Prostate gland (tissue), 2 donors: ENCODE measurements at regions not wholly inside any gene's neighbourhood (a gene's known extent, or its start where the extent isn't known, plus 50 kb on each side); places are given as distances from the start of the nearest gene placed in this dataset.

ENCODE experiments used
- DNase-seq: peaks from one replicate; pipeline ENCODE4 v3.0.0-alpha.2; 2019; ENCODE audit warnings: low spot score
- H3K27ac ChIP-seq, 2 donors: fragments of 200-600 bp; sonication (generic); 2 replicates each; pipeline ENCODE4 v1.5.1; 2017 to 2019
- H3K27me3 ChIP-seq: fragments of 200-600 bp; sonication (generic); replicated peaks from 2 replicates; pipeline ENCODE4 v1.5.1; 2019; ENCODE audit not compliant: insufficient read depth
- H3K36me3 ChIP-seq, 2 donors: fragments of 200-600 bp; sonication (generic); 1 replicate in 1 of 2; 2 replicates in 1 of 2; pipeline versions ENCODE4 v1.5.1 to v1.8.1; 2017 to 2019
- H3K4me1 ChIP-seq: fragments of 200-600 bp; sonication (generic); replicated peaks from 2 replicates; pipeline ENCODE4 v1.5.1; 2019
- H3K4me3 ChIP-seq, 2 donors: fragments of 200-600 bp; sonication (generic); 2 replicates each; pipeline ENCODE4 v1.5.1; 2017 to 2019
- H3K9me3 ChIP-seq: fragments of 200-600 bp; sonication (generic); 2 replicates; pipeline ENCODE4 v1.5.1; 2017
- POLR2A ChIP-seq: fragments of 450-650 bp; IDR thresholded peaks from one replicate; pipeline ENCODE4 v1.6.1; 2016; ENCODE audit warnings: antibody characterized with exemption, mild to moderate bottlenecking
- POLR2AphosphoS5 ChIP-seq: sonication (generic); formaldehyde crosslinking; IDR thresholded peaks from one replicate; pipeline ENCODE4 v1.6.1; 2017; ENCODE audit warnings: antibody characterized with exemption
- WGBS: methylation state at CpG from one replicate; pipeline ENCODE4 v1.1.5; 2018; 5-methylcytosine and 5-hydroxymethylcytosine counted together
- intact Hi-C: fragments of 100-400 bp; cut with DNase I; formaldehyde crosslinking; loops from one replicate; pipeline ENCODE4 v1.14.2; 2022
- TF ChIP-seq, protein P1 (sequence below), 4 experiments: fragments of 200-600 bp in 2 of 4; fragments of 450-650 bp in 2 of 4; sonication (generic) in 2 of 4; IDR thresholded peaks; 1 replicate in 3 of 4; 2 replicates in 1 of 4; pipeline ENCODE4 v1.5.1; 2016 to 2019; ENCODE audit warnings: antibody characterized with exemption in 4 of 4, mild to moderate bottlenecking in 2 of 4, moderate library complexity in 2 of 4

GRCh38 chr10:108578258-108578657, 1345.1 kb downstream of the XPNPEP1 start:
- TF ChIP-seq, protein P1, sequence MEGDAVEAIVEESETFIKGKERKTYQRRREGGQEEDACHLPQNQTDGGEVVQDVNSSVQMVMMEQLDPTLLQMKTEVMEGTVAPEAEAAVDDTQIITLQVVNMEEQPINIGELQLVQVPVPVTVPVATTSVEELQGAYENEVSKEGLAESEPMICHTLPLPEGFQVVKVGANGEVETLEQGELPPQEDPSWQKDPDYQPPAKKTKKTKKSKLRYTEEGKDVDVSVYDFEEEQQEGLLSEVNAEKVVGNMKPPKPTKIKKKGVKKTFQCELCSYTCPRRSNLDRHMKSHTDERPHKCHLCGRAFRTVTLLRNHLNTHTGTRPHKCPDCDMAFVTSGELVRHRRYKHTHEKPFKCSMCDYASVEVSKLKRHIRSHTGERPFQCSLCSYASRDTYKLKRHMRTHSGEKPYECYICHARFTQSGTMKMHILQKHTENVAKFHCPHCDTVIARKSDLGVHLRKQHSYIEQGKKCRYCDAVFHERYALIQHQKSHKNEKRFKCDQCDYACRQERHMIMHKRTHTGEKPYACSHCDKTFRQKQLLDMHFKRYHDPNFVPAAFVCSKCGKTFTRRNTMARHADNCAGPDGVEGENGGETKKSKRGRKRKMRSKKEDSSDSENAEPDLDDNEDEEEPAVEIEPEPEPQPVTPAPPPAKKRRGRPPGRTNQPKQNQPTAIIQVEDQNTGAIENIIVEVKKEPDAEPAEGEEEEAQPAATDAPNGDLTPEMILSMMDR (IDR thresholded peaks at IDR 0.05): no peak
- TF ChIP-seq POLR2AphosphoS5 (no peak), POLR2A (no peak)
- intact Hi-C loops: no loop called here
- 100% methylated on average over 1 of the region's 1 CpG for WGBS

GRCh38 chr10:108574233-108574632, 1349.1 kb downstream of the XPNPEP1 start:
- H3K27ac ChIP-seq: no peak overlapping the region
- no peak for TF ChIP-seq POLR2A
- TF ChIP-seq, protein P1 (IDR thresholded peaks at IDR 0.05): no peak
- no peak for TF ChIP-seq POLR2AphosphoS5
- 50% methylated on average over 1 of the region's 1 CpG for WGBS
- no peak for DNase-seq
- H3K36me3 ChIP-seq: no peaks in the 10 kb centered on the region
- intact Hi-C loops: no loop called here
- no peaks in the 10 kb centered on the region for H3K9me3 ChIP-seq
- no peaks in the 10 kb centered on the region for H3K27me3 ChIP-seq
- no peaks in the 10 kb centered on the region for H3K4me1 ChIP-seq
- no peak overlapping the region for H3K4me3 ChIP-seq

More at GRCh38 chr10:108578258-108578657, 1345.1 kb downstream of the XPNPEP1 start:
- DNase-seq: no peak
- no peaks in the 10 kb centered on the region for H3K36me3 ChIP-seq
- no peak overlapping the region for H3K4me3 ChIP-seq
- no peaks in the 10 kb centered on the region for H3K27me3 ChIP-seq
- no peaks in the 10 kb centered on the region for H3K4me1 ChIP-seq
- H3K9me3 ChIP-seq: no peaks in the 10 kb centered on the region
- H3K27ac ChIP-seq: no peak overlapping the region

- Histone ChIP-seq H3K4me1 (no peaks in the 10 kb centered on the region), H3K27me3 (no peaks in the 10 kb centered on the region), H3K4me3 (no peak overlapping the region), H3K36me3 (no peaks in the 10 kb centered on the region), H3K9me3 (no peaks in the 10 kb centered on the region), H3K27ac (no peak overlapping the region)
- DNase-seq: no peak
- intact Hi-C loops: no loop called here
- 98% methylated on average over 2 of the region's 2 CpGs for WGBS
- TF ChIP-seq POLR2A: no peak
- TF ChIP-seq, protein P1 (IDR thresholded peaks at IDR 0.05): no peak
- TF ChIP-seq POLR2AphosphoS5: no peak
These were observed 1354.5 kb downstream of the XPNPEP1 start for GRCh38 chr10:108568824-108569223.

DNA sequence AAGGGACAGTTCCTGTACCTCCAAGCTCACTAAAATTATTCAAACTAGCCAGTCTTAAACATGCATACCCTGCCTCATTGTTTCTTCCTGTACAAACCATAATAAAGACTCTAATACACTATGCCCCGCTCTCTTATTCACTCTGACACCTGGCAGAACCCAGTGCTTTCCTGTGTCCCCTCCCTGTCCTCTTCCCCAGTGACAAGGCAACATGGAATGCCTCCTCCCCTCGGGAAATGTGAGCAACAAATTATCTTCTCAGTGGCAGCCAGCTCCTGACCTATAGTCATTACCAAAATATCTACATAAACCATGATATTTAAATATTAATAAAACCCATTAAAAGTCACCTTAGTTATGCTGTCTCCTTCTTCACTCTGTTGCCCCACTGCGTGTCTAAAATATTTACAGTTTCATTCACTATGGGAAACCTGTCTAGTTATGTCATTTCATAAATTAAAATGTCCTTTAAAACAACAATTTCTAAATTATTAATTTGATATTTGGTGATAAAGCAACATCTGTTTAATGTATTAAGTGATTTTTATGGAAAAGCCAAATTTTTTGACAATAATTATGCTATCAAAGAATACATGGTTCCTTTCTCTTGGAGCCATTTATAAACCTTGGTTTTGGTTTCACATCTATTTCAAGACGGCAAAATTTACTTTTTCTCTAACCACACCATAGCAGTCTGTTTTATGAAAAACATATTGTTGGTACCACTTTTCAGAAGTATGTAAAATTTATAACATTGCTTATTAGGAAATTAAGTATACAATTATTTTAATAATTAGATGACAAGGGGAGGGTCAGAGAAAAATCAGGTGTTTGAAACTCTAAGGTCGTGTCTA, 1355.2 kb downstream of the XPNPEP1 start:
- DNase-seq: no peak
- Histone ChIP-seq H3K9me3 (no peaks in the 10 kb centered on the region), H3K4me3 (no peak overlapping the region), H3K27ac (no peak overlapping the region), H3K4me1 (no peaks in the 10 kb centered on the region), H3K36me3 (no peaks in the 10 kb centered on the region), H3K27me3 (no peaks in the 10 kb centered on the region)
- intact Hi-C loops: no loop called here
- WGBS: 68% methylated on average over 5 of the region's 5 CpGs
- TF ChIP-seq POLR2A: no peak
- TF ChIP-seq POLR2AphosphoS5: no peak
- TF ChIP-seq, protein P1 (IDR thresholded peaks at IDR 0.05): no peak
